D721Med (cell line): ENCODE measurements at regions not wholly inside any gene's neighbourhood (a gene's known extent, or its start where the extent isn't known, plus 50 kb on each side); places are given as distances from the start of the nearest gene placed in this dataset.

Experiments
- DNase-seq: peaks from one replicate; pipeline ENCODE4 v3.0.0; 2011; ENCODE audit warnings: low spot score; ENCODE audit not compliant: insufficient read length
- FAIRE-seq: peaks from 2 replicates; lab custom pipeline; 2011; peaks lifted over from hg19 to GRCh38; lab: Jason Lieb, UNC
- CTCF ChIP-seq: IDR thresholded peaks from 2 replicates; pipeline ENCODE4 v1.5.1; 2012; ENCODE audit warnings: mild to moderate bottlenecking, control low read depth; ENCODE audit not compliant: insufficient read depth; ENCODE audit errors: missing control alignments

- no peak for FAIRE-seq
- TF ChIP-seq CTCF: no peak
- DNase-seq: no peak
Observed at GRCh38 chr14:25908277-25909044, 689.4 kb downstream of the NOVA1 start.

- FAIRE-seq (no peak), DNase-seq (no peak)
- no peak for TF ChIP-seq CTCF
Observed at GRCh38 chr14:25904446-25904845, 693.4 kb downstream of the NOVA1 start.

DNA sequence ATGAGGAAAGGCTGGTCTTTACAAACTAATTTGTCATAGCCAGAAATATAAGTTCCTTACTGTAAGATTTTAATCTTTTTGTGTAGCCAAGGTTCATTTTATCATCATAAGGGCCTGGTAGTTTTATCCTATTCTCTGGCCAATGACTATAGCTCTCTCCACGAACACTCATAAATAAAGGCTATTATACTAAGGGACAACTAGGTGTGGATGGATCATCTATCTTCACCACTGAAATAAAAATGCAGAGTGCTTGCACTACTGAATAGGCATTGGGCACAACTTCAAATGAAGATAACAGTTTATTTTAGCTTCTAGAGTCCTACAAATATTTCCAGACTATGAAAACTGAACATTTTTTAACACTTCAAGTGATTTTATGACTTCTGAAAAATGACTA lies 698.6 kb downstream of the NOVA1 start:
- DNase-seq (no peak), FAIRE-seq (no peak)
- no peak for TF ChIP-seq CTCF

DNA sequence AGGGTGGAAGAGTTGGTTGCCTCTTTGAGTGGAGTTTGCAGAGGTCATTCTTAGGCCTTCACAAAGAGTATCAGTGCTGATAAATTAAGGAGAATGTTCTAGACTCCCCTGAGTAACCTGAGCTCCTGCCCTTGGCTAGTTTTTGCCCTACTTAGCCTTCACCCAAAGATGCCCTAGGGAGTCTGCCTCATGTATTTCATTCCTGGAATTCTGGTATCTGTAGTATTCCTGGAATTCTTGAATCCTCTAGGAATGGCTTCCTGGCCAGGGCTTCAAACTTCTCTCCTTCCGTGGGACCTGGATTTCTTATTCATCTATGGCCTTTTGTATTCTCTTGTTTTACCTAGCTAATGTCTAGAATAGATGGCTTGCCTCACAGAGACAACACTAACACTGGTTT lies 701.1 kb downstream of the NOVA1 start:
- FAIRE-seq (no peak), DNase-seq (no peak)
- no peak for TF ChIP-seq CTCF

DNA sequence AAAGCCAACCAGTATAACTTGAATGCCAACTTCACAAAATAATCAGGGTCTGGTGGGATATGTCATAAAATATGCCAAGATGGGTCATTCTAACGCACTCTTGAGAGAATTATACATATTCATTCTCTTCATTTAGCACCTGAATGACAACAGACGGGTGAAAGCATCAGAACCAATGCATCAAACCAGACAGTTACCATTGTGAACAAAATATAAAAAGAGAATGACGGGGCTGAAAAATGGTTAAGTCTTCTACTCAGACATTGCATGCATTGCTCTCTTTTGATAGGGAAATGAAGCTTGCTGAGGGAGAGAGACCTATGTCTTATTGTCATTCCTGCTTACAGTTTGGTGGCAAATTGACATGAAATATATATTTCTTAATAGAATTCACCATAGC lies 702.1 kb downstream of the NOVA1 start:
- FAIRE-seq: no peak
- no peak for TF ChIP-seq CTCF

GRCh38 chr14:25887251-25887878 lies 710.5 kb downstream of the NOVA1 start:
- no peak for TF ChIP-seq CTCF
- DNase-seq: no peak
- FAIRE-seq: no peak

More for the DNA sequence above, 702.1 kb downstream of the NOVA1 start:
- DNase-seq: no peak

DNA sequence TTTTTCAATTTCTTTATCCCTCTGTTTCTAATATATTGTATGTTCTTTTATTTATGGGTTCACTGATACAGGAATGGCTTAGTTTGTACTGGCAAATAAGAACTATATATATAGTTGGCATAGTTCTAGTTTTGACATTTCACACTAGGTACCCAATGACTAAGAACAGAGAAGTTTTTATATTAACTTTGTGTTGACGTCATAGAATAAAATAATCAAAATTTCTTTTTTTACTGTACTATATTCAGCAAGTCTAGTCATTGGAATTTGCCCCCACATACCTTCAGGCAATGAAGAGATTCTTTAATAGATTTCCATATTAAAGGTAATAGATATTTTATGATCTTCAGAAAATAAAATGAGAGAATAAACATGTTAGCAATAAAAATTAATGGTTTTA lies 713.2 kb downstream of the NOVA1 start:
- no peak for TF ChIP-seq CTCF
- no peak for FAIRE-seq

More for the DNA sequence above, 713.2 kb downstream of the NOVA1 start:
- no peak for DNase-seq
